GM23338 (cell line): ENCODE measurements at regions not wholly inside any gene's neighbourhood (a gene's known extent, or its start where the extent isn't known, plus 50 kb on each side); places are given as distances from the start of the nearest gene placed in this dataset.

ENCODE experiments used
- CREB1 ChIP-seq: fragments of 250-450 bp; sonication (Bioruptor Pico); IDR thresholded peaks from 2 replicates; pipeline ENCODE4 v1.5.0; 2020; ENCODE audit warnings: low read depth, mild to moderate bottlenecking, moderate library complexity
- CTCF ChIP-seq, 2 experiments: fragments of 200-600 bp in 1 of 2; sonication (generic) in 1 of 2; conservative IDR thresholded peaks; 2 replicates each; pipeline versions ENCODE4 v1.5.1 to v1.6.1; 2016 to 2017; ENCODE audit warnings: antibody characterized with exemption in 2 of 2, low read depth in 2 of 2, mild to moderate bottlenecking in 2 of 2, moderate library complexity in 1 of 2
- EZH2 ChIP-seq: fragments of 200-600 bp; sonication (generic); IDR thresholded peaks from one replicate; pipeline ENCODE4 v1.8.0; 2017; ENCODE audit warnings: antibody characterized with exemption, mild to moderate bottlenecking, low read depth; ENCODE audit not compliant: unreplicated experiment
- EZH2phosphoT487 ChIP-seq: fragments of 200-600 bp; sonication (generic); IDR thresholded peaks from one replicate; pipeline ENCODE4 v1.8.1; 2018; ENCODE audit warnings: antibody characterized with exemption; ENCODE audit not compliant: unreplicated experiment
- JUNB ChIP-seq: IDR thresholded peaks from one replicate; pipeline ENCODE4 v1.6.1; 2016; ENCODE audit warnings: antibody characterized with exemption; ENCODE audit not compliant: unreplicated experiment
- NANOG ChIP-seq: IDR thresholded peaks from 2 replicates; pipeline ENCODE4 v1.6.1; 2016; ENCODE audit warnings: antibody characterized with exemption, borderline replicate concordance
- POLR2AphosphoS5 ChIP-seq: IDR thresholded peaks from 2 replicates; pipeline ENCODE4 v1.6.1; 2016; ENCODE audit warnings: antibody characterized with exemption, low read depth
- STAT1 ChIP-seq: IDR thresholded peaks from one replicate; pipeline ENCODE4 v1.6.1; 2016; ENCODE audit warnings: antibody characterized with exemption; ENCODE audit not compliant: unreplicated experiment
- ZNF331 ChIP-seq: fragments of 250-450 bp; sonication (Bioruptor Pico); IDR thresholded peaks from 2 replicates; pipeline ENCODE4 v1.5.0; 2020; ENCODE audit warnings: low read depth, mild to moderate bottlenecking, moderate library complexity
- ZNF462 ChIP-seq: fragments of 250-450 bp; sonication (Bioruptor Pico); IDR thresholded peaks from 2 replicates; pipeline ENCODE4 v1.5.0; 2020; ENCODE audit warnings: mild to moderate bottlenecking, moderate library complexity
- TF ChIP-seq, protein P1 (sequence below): IDR thresholded peaks from one replicate; pipeline ENCODE4 v1.6.1; 2018; ENCODE audit warnings: antibody characterized with exemption; ENCODE audit not compliant: unreplicated experiment
- TF ChIP-seq, protein P2 (sequence below): IDR thresholded peaks from 2 replicates; pipeline ENCODE4 v1.6.1; 2016; ENCODE audit warnings: antibody characterized with exemption

GRCh38 chr2:215755641-215756345, 257.6 kb downstream of the MREG start:
- TF ChIP-seq CTCF (conservative IDR thresholded peaks at IDR 0.05; ENCODE audit: low read depth in 2 of 2) = no peak
- no peak for TF ChIP-seq POLR2AphosphoS5
- TF ChIP-seq EZH2 = no peak
- TF ChIP-seq NANOG = no peak
- TF ChIP-seq, protein P1, sequence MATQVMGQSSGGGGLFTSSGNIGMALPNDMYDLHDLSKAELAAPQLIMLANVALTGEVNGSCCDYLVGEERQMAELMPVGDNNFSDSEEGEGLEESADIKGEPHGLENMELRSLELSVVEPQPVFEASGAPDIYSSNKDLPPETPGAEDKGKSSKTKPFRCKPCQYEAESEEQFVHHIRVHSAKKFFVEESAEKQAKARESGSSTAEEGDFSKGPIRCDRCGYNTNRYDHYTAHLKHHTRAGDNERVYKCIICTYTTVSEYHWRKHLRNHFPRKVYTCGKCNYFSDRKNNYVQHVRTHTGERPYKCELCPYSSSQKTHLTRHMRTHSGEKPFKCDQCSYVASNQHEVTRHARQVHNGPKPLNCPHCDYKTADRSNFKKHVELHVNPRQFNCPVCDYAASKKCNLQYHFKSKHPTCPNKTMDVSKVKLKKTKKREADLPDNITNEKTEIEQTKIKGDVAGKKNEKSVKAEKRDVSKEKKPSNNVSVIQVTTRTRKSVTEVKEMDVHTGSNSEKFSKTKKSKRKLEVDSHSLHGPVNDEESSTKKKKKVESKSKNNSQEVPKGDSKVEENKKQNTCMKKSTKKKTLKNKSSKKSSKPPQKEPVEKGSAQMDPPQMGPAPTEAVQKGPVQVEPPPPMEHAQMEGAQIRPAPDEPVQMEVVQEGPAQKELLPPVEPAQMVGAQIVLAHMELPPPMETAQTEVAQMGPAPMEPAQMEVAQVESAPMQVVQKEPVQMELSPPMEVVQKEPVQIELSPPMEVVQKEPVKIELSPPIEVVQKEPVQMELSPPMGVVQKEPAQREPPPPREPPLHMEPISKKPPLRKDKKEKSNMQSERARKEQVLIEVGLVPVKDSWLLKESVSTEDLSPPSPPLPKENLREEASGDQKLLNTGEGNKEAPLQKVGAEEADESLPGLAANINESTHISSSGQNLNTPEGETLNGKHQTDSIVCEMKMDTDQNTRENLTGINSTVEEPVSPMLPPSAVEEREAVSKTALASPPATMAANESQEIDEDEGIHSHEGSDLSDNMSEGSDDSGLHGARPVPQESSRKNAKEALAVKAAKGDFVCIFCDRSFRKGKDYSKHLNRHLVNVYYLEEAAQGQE = no peak
- TF ChIP-seq JUNB = no peak
- no peak for TF ChIP-seq CREB1 (CRISPR knock-in tag)
- no peak for TF ChIP-seq STAT1
- no peak for TF ChIP-seq ZNF462 (CRISPR knock-in tag)
- TF ChIP-seq ZNF331 (CRISPR knock-in tag) = no peak
- TF ChIP-seq EZH2phosphoT487 = no peak
- TF ChIP-seq, protein P2, sequence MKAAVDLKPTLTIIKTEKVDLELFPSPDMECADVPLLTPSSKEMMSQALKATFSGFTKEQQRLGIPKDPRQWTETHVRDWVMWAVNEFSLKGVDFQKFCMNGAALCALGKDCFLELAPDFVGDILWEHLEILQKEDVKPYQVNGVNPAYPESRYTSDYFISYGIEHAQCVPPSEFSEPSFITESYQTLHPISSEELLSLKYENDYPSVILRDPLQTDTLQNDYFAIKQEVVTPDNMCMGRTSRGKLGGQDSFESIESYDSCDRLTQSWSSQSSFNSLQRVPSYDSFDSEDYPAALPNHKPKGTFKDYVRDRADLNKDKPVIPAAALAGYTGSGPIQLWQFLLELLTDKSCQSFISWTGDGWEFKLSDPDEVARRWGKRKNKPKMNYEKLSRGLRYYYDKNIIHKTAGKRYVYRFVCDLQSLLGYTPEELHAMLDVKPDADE = no peak
